Lung microvascular endothelial cell (primary cell): ENCODE measurements at regions not wholly inside any gene's neighbourhood (a gene's known extent, or its start where the extent isn't known, plus 50 kb on each side); places are given as distances from the start of the nearest gene placed in this dataset.
"Not testable (repeated sequence)": the region's sequence is repeated elsewhere in the genome, so short reads cannot be mapped to it uniquely, and the experiment has no call there.

ENCODE experiments used
- DNase-seq, 2 donors: peaks; one replicate each; pipeline versions ENCODE4 v3.0.0 to v3.0.0-alpha.2; 2010; ENCODE audit warnings: low read depth in 2 of 2

DNA sequence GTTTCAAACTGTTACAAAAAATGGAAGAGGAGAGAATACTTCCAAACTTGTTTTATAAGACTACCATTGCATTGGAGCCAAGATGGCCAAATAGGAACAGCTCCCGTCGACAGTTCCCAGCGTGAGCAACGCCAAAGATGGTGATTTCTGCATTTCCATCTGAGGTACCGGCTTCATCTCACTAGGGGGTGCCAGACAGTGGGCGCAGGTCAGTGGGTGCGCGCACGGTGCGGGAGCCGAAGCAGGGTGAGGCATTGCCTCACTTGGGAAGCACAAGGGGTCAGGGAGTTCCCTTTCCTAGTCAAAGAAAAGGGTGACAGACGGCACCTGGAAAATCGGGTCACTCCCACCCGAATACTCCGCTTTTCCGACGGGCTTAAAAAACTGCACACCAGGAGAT is 149.7 kb upstream of the POF1B start:
- not testable (repeated sequence) for DNase-seq

DNA sequence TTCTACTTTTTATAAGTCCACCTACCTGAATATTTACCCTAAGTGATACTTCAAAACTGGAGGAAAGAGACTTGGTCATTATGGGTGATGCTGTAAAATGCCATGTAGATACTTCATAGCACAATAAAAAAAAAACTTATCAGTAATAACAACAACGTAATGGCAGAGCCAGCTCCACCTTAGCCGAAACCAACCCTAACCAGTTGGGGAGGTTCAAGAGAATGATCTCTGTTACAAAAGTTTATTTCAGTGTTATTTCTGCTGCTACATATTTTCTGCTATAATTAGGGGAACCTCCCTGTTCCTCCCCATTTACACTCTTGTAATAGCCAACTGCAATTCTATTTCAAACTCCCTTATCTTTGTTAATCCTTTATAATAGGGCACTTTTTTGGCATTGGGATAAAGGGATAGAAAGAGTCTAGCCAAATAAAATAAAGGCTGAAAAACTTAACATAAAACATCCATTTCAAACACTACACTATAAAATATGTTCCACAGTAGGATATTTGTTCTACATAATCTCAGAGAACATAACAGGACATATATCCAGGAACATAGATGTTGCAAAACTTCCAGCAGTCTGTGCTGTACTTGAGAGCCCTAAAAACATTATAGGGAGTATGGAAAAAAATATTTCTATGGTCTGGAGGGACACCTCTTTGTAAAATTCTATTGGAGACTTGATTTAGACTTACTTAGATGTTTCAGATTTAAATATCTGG is 138.7 kb upstream of the POF1B start:
- no peak for DNase-seq

GRCh38 chrX:85516131-85516530 is 136.7 kb upstream of the POF1B start:
- no peak for DNase-seq

DNA sequence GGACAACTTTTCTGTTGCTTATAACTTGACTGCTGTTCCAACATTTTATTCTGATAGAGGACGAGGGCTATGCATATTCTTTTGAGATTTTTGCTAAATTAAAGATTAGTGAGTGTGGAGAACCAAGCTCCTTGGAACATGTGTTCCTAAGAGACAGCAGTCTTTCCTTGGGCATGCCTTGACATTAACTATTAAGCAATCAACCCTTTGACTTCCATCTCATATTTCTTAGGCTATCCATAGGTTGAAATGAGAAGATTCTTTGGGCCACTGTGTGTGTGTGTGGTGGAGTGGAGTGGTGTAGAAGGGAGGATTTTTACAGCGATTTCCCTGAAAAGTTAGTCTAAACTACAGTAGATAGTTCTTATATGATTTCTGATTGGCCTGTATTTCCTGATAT is 127.4 kb upstream of the POF1B start:
- no peak for DNase-seq

DNA sequence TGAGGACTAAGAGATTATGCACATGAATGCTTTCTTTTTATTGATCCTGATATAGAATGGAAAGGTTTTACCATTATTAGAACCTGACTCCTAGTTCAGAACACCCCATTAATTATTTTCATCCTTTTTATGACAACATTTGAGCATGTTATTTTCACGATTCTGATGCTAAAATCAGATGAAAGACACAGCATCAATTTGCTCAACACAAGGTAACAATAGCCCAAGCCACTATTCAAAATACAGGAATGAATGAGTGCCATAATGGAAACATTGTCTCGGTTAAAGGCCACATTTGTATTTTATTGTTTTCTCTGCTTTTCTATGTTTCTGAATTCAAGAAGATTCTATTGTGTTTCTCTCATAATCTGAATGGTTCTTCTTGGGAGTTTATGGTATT is 126.3 kb upstream of the POF1B start:
- DNase-seq = no peak

- DNase-seq = no peak
Measured at GRCh38 chrX:85504381-85504780, 124.9 kb upstream of the POF1B start.

DNA sequence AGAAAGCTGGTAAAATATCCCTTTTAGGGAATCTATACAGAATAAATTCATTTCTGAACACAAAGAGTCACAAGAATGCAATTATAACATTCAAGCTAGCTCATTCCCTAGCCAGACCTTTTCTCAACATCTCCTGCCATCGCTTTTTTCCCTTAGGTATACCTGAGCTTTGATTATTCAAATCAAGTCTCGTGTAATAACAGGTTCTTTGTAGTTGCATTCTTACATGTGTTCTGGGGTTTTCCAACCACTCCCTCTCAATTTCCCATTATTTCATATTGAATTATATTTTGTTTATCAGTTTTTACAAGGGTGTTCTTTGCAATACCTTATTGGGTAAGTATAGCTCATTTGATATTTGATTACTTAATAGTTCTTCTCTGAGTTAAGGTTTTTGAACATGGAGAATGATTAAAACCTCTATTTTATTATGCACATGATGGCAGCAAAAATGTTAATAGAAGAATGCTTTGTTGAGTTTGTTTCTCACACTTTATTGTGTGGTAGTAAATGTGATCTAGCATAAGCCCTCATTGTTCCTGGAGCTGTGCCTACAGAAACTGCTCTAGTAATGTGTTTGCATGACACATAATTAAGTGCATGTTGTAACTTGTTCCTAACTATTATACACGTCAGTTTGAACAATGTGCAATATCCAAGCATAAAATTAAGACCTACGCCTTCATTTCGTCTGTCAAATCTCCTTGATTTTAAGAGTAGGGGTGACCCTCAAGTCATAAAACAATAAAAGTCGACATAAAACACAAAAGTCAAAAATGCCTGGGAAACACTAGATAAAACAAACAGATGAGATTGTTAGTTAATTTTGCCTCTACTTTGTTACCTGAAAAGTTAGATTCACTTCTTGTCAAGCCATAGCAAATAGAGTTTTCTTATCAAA is 124.0 kb upstream of the POF1B start:
- no peak for DNase-seq

DNA sequence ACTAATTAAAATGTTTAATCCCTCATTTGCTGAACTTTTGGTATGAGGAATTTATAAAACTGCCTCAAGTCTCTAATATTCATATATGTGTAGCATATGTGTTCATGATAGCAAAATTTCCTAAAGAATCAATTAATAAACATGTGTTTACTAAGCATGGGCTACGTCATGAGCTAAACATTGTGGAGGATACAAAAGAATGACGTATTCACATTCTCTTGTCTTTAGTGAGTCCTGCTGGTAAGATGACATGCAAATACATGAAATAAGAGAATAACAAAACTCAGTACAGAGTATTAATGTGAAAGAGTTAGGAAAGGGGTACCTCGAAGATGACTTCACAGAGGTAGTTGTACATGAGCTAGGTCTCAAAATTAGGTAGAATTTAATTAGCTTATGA is 121.9 kb upstream of the POF1B start:
- DNase-seq = no peak

DNA sequence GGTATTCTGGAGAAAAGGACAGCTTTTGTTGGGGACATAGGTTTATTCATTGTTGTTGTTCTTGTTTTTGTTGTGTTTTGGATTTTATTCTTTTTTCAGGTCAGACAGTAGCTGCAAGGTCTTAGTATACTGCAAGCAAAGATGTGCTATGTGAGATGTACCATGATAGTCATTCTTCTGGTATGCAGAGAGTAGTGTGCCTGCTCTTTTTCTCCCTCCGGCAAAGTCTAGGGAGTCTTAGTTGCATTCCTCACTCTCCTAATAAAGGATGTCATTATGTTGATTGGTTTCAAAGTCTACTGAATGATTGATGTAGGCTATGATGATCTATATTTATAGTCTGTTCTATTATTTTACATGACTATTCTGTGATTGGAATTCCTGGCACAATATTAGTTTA is 119.9 kb upstream of the POF1B start:
- no peak for DNase-seq

DNA sequence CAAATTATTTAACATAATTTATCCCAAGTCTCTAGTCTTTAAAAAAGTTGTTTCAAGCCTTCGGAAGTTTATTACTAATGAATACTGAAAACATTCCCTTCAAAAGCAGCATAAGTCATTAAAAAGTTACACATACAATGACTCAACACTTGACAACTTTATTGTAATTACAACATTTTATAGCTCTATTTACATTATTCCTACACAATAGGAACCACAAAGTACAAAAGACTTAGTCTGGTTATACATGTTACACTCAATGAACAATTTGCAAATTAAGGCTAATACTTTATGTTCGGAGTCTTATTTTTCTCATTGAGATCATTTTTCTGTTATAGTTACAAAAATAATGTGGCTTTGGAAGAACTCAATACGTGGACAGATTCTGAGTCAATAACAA is 114.4 kb upstream of the POF1B start:
- DNase-seq = no peak

- no peak for DNase-seq
Measured at GRCh38 chrX:85454295-85454694, 74.8 kb upstream of the POF1B start.

GRCh38 chrX:85444613-85445012 is 65.1 kb upstream of the POF1B start:
- DNase-seq = no peak
